SJSA1 (cell line): ENCODE measurements at regions not wholly inside any gene's neighbourhood (a gene's known extent, or its start where the extent isn't known, plus 50 kb on each side); places are given as distances from the start of the nearest gene placed in this dataset.
"Not testable (repeated sequence)": the region's sequence is repeated elsewhere in the genome, so short reads cannot be mapped to it uniquely, and the experiment has no call there.

ENCODE experiments used
- DNase-seq, 2 experiments: peaks; one replicate each; pipeline ENCODE4 v3.0.0-alpha.2; 2015 to 2020; ENCODE audit warnings: low spot score in 2 of 2, low read depth in 1 of 2
- H3K27ac ChIP-seq: fragments of 250-450 bp; sonication (Bioruptor Pico); 2 replicates; pipeline ENCODE4 v1.5.1; 2020; ENCODE audit warnings: mild to moderate bottlenecking, moderate library complexity
- H3K27me3 ChIP-seq: fragments of 250-450 bp; sonication (Bioruptor Pico); replicated peaks from 2 replicates; pipeline ENCODE4 v1.5.1; 2020; ENCODE audit warnings: mild to moderate bottlenecking, moderate library complexity
- H3K36me3 ChIP-seq: fragments of 250-450 bp; sonication (Bioruptor Pico); 2 replicates; pipeline ENCODE4 v1.5.1; 2020; ENCODE audit warnings: mild to moderate bottlenecking
- H3K4me1 ChIP-seq: fragments of 250-450 bp; sonication (Bioruptor Pico); replicated peaks from 2 replicates; pipeline ENCODE4 v1.6.1; 2021; ENCODE audit warnings: mild to moderate bottlenecking
- H3K4me3 ChIP-seq: fragments of 250-450 bp; sonication (Bioruptor Pico); 2 replicates; pipeline ENCODE4 v1.5.1; 2020; ENCODE audit warnings: mild to moderate bottlenecking
- H3K9me3 ChIP-seq: fragments of 250-450 bp; sonication (Bioruptor Pico); replicated peaks from 2 replicates; pipeline ENCODE4 v1.5.1; 2020; ENCODE audit warnings: mild to moderate bottlenecking

- no peak for DNase-seq
- no peaks in the 10 kb centered on the region for H3K9me3 ChIP-seq
- no peaks in the 10 kb centered on the region for H3K4me1 ChIP-seq
- no peaks in the 10 kb centered on the region for H3K36me3 ChIP-seq
- no peaks in the 10 kb centered on the region for H3K27me3 ChIP-seq
- H3K4me3 ChIP-seq: no peak overlapping the region
- no peak overlapping the region for H3K27ac ChIP-seq
Measured at GRCh38 chr5:34547300-34548085, 108.6 kb upstream of the RAI14 start.

- no peak overlapping the region for H3K27ac ChIP-seq
- no peak for DNase-seq
Measured at GRCh38 chr5:34548086-34548403, 108.1 kb upstream of the RAI14 start.

GRCh38 chr5:34550247-34550646, 105.9 kb upstream of the RAI14 start:
- H3K27ac ChIP-seq: no peak overlapping the region
- no peak for DNase-seq
- H3K36me3 ChIP-seq: no peaks in the 10 kb centered on the region
- H3K9me3 ChIP-seq: no peaks in the 10 kb centered on the region
- no peaks in the 10 kb centered on the region for H3K27me3 ChIP-seq
- H3K4me3 ChIP-seq: no peak overlapping the region
- H3K4me1 ChIP-seq: no peaks in the 10 kb centered on the region

More at GRCh38 chr5:34548086-34548403, 108.1 kb upstream of the RAI14 start:
- Histone ChIP-seq H3K36me3 (no peaks in the 10 kb centered on the region), H3K4me1 (no peaks in the 10 kb centered on the region), H3K27me3 (no peaks in the 10 kb centered on the region), H3K9me3 (no peaks in the 10 kb centered on the region), H3K4me3 (no peak overlapping the region)

- Histone ChIP-seq H3K4me3 (no peak overlapping the region), H3K27ac (no peak overlapping the region), H3K9me3 (no peaks in the 10 kb centered on the region), H3K36me3 (no peaks in the 10 kb centered on the region), H3K4me1 (no peaks in the 10 kb centered on the region), H3K27me3 (no peaks in the 10 kb centered on the region)
- no peak for DNase-seq
Measured at GRCh38 chr5:34550964-34551363, 105.2 kb upstream of the RAI14 start.

- DNase-seq: no peak
- Histone ChIP-seq H3K4me3 (no peak overlapping the region), H3K27me3 (no peaks in the 10 kb centered on the region), H3K4me1 (no peaks in the 10 kb centered on the region), H3K9me3 (no peaks in the 10 kb centered on the region), H3K27ac (no peak overlapping the region), H3K36me3 (no peaks in the 10 kb centered on the region)
Measured at GRCh38 chr5:34551911-34552433, 104.2 kb upstream of the RAI14 start.

- Histone ChIP-seq H3K4me1 (no peaks in the 10 kb centered on the region), H3K27me3 (no peaks in the 10 kb centered on the region), H3K36me3 (no peaks in the 10 kb centered on the region), H3K9me3 (no peaks in the 10 kb centered on the region), H3K27ac (no peak overlapping the region), H3K4me3 (no peak overlapping the region)
- DNase-seq: no peak
Measured at GRCh38 chr5:34552686-34553085, 103.4 kb upstream of the RAI14 start.

GRCh38 chr5:34553581-34553980, 102.5 kb upstream of the RAI14 start:
- Histone ChIP-seq H3K4me1 (no peaks in the 10 kb centered on the region), H3K27ac (no peak overlapping the region), H3K9me3 (no peaks in the 10 kb centered on the region), H3K36me3 (no peaks in the 10 kb centered on the region), H3K4me3 (no peak overlapping the region), H3K27me3 (no peaks in the 10 kb centered on the region)
- DNase-seq: no peak

GRCh38 chr5:34554641-34555040, 101.5 kb upstream of the RAI14 start:
- no peaks in the 10 kb centered on the region for H3K4me1 ChIP-seq
- no peak overlapping the region for H3K27ac ChIP-seq

GRCh38 chr5:34555699-34556508, 100.2 kb upstream of the RAI14 start:
- no peak for DNase-seq
- no peak overlapping the region for H3K27ac ChIP-seq
- H3K27me3 ChIP-seq: no peaks in the 10 kb centered on the region
- no peaks in the 10 kb centered on the region for H3K36me3 ChIP-seq
- no peak overlapping the region for H3K4me3 ChIP-seq
- H3K4me1 ChIP-seq: no peaks in the 10 kb centered on the region
- H3K9me3 ChIP-seq: no peaks in the 10 kb centered on the region

More at GRCh38 chr5:34554641-34555040, 101.5 kb upstream of the RAI14 start:
- Histone ChIP-seq H3K36me3 (no peaks in the 10 kb centered on the region), H3K27me3 (no peaks in the 10 kb centered on the region), H3K9me3 (no peaks in the 10 kb centered on the region), H3K4me3 (no peak overlapping the region)
- no peak for DNase-seq

- no peak for DNase-seq
- no peak overlapping the region for H3K27ac ChIP-seq
- H3K9me3 ChIP-seq: no peaks in the 10 kb centered on the region
- H3K4me1 ChIP-seq: no peaks in the 10 kb centered on the region
- H3K36me3 ChIP-seq: no peaks in the 10 kb centered on the region
- no peaks in the 10 kb centered on the region for H3K27me3 ChIP-seq
- no peak overlapping the region for H3K4me3 ChIP-seq
Measured at GRCh38 chr5:34556509-34556782, 99.7 kb upstream of the RAI14 start.

GRCh38 chr5:34561581-34561980, 94.5 kb upstream of the RAI14 start:
- not testable (repeated sequence) for DNase-seq, H3K27me3 ChIP-seq, H3K4me3 ChIP-seq

GRCh38 chr5:34562791-34563190, 93.3 kb upstream of the RAI14 start:
- H3K4me1 ChIP-seq: no peaks in the 10 kb centered on the region
- H3K27me3 ChIP-seq: no peaks in the 10 kb centered on the region
- H3K27ac ChIP-seq: no peak overlapping the region
- H3K36me3 ChIP-seq: no peaks in the 10 kb centered on the region
- no peak for DNase-seq
- H3K4me3 ChIP-seq: no peak overlapping the region
- H3K9me3 ChIP-seq: no peaks in the 10 kb centered on the region

More at GRCh38 chr5:34561581-34561980, 94.5 kb upstream of the RAI14 start:
- H3K36me3 ChIP-seq, H3K4me1 ChIP-seq, H3K9me3 ChIP-seq, H3K27ac ChIP-seq: not testable (repeated sequence)

GRCh38 chr5:34563269-34563668, 92.9 kb upstream of the RAI14 start:
- H3K36me3 ChIP-seq: no peaks in the 10 kb centered on the region
- H3K9me3 ChIP-seq: no peaks in the 10 kb centered on the region
- no peaks in the 10 kb centered on the region for H3K4me1 ChIP-seq
- no peak overlapping the region for H3K4me3 ChIP-seq
- H3K27ac ChIP-seq: no peak overlapping the region
- DNase-seq: no peak
- H3K27me3 ChIP-seq: no peaks in the 10 kb centered on the region

GRCh38 chr5:34563931-34564709, 92.0 kb upstream of the RAI14 start:
- Histone ChIP-seq H3K27ac (no peak overlapping the region), H3K4me3 (no peak overlapping the region), H3K36me3 (no peaks in the 10 kb centered on the region), H3K27me3 (no peaks in the 10 kb centered on the region), H3K4me1 (no peaks in the 10 kb centered on the region), H3K9me3 (no peaks in the 10 kb centered on the region)
- DNase-seq: no peak
